Sigmoid colon (tissue), 6 donors: ENCODE measurements at regions not wholly inside any gene's neighbourhood (a gene's known extent, or its start where the extent isn't known, plus 50 kb on each side); places are given as distances from the start of the nearest gene placed in this dataset.

Experiments used
- DNase-seq: peaks from one replicate; pipeline ENCODE4 v3.0.0-alpha.2; 2019
- H3K27ac ChIP-seq, 4 donors: fragments of 200-600 bp; sonication (generic); one replicate each; pipeline ENCODE4 v1.5.1; 2016 to 2019; ENCODE audit warnings: mild to moderate bottlenecking in 1 of 4
- H3K27me3 ChIP-seq, 3 donors: fragments of 200-600 bp; sonication (generic); one replicate each; pipeline ENCODE4 v1.5.1; 2019; ENCODE audit warnings: mild to moderate bottlenecking in 1 of 3
- H3K36me3 ChIP-seq, 4 donors: fragments of 200-600 bp; sonication (generic); one replicate each; pipeline ENCODE4 v1.5.1; 2016 to 2019
- H3K4me1 ChIP-seq, 4 donors: fragments of 200-600 bp; sonication (generic); one replicate each; pipeline ENCODE4 v1.5.1; 2017 to 2019
- H3K4me3 ChIP-seq, 4 donors: fragments of 200-600 bp; sonication (generic); one replicate each; pipeline ENCODE4 v1.5.1; 2017 to 2019; ENCODE audit warnings: mild to moderate bottlenecking in 2 of 4, moderate library complexity in 1 of 4
- H3K9me3 ChIP-seq, 4 donors: fragments of 200-600 bp in 3 of 4; sonication (generic) in 3 of 4; one replicate each; pipeline versions ENCODE4 v1.5.1 to v1.6.1; 2013 to 2019
- CTCF ChIP-seq, 4 experiments: fragments of 450-650 bp in 3 of 4; fragments of 200-600 bp in 1 of 4; IDR thresholded peaks; one replicate each; pipeline ENCODE4 v1.5.1; 2016 to 2019; ENCODE audit warnings: antibody characterized with exemption in 4 of 4, mild to moderate bottlenecking in 3 of 4, moderate library complexity in 2 of 4
- EP300 ChIP-seq, 4 donors: sonication (generic); formaldehyde crosslinking; IDR thresholded peaks; one replicate each; pipeline ENCODE4 v1.6.1; 2017; ENCODE audit warnings: antibody characterized with exemption in 4 of 4
- POLR2A ChIP-seq, 2 donors: fragments of 450-650 bp; IDR thresholded peaks; one replicate each; pipeline ENCODE4 v1.6.1; 2016; ENCODE audit warnings: antibody characterized with exemption in 2 of 2, mild to moderate bottlenecking in 2 of 2, moderate library complexity in 2 of 2
- POLR2AphosphoS5 ChIP-seq, 4 donors: sonication (generic); formaldehyde crosslinking; IDR thresholded peaks; one replicate each; pipeline ENCODE4 v1.6.1; 2017; ENCODE audit warnings: antibody characterized with exemption in 4 of 4
- WGBS, 2 donors: extraction: QIAGEN DNeasy Blood & Tissue Kit; methylation state at CpG; one replicate each; pipeline ENCODE4 v1.1.7; 2013; 5-methylcytosine and 5-hydroxymethylcytosine counted together
- intact Hi-C: fragments of 100-400 bp; cut with DNase I; formaldehyde crosslinking; loops from one replicate; pipeline ENCODE4 v1.15.1; 2023
- donor health status: healthy with polysubstance abuse.
- donor health status: healthy.

GRCh38 chr6:140845701-140846100, 1287.0 kb upstream of the GJE1 start:
- DNase-seq: no peak
- Histone ChIP-seq H3K36me3 (no peaks in the 10 kb centered on the region), H3K27ac (no peak overlapping the region), H3K4me1 (peaks cover 0 to 3% (median 0%) of the 10 kb centered on the region in 4 donors), H3K27me3 (no peaks in the 10 kb centered on the region), H3K9me3 (no peaks in the 10 kb centered on the region), H3K4me3 (no peak overlapping the region)
- WGBS, 2 donors: 46 to 83% methylated on average over 1 of the region's 1 CpG
- TF ChIP-seq POLR2A (IDR thresholded peaks at IDR 0.05) (no peak), POLR2AphosphoS5 (IDR thresholded peaks at IDR 0.05) (no peak), CTCF (IDR thresholded peaks at IDR 0.05) (no peak), EP300 (IDR thresholded peaks at IDR 0.05) (no peak)
- intact Hi-C loops: no loop called here

DNA sequence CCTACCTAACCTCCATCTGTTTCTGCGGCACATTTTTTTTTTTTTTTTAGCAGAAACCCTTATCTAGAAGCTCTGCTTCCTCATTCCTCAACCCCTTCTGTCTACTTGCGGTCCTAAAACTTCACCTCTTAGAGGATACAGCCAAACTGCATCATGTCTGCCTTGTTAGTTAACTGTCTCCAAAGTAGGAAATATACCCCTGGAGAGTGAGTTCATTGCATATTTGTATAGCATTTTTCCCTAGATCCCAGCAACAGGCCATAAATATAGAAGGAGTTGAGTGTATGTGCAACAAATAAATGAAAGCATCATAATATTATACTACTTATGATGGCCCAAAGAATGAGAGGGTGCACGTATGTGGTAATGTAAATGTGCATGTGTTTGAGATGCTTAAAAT, 1288.6 kb upstream of the GJE1 start:
- no peaks in the 10 kb centered on the region for H3K4me1 ChIP-seq
- no peaks in the 10 kb centered on the region for H3K27me3 ChIP-seq
- TF ChIP-seq CTCF (IDR thresholded peaks at IDR 0.05) (no peak), EP300 (IDR thresholded peaks at IDR 0.05) (no peak), POLR2A (IDR thresholded peaks at IDR 0.05) (no peak), POLR2AphosphoS5 (IDR thresholded peaks at IDR 0.05) (no peak)
- intact Hi-C loops: no loop called here
- H3K9me3 ChIP-seq: no peaks in the 10 kb centered on the region
- H3K27ac ChIP-seq: no peak overlapping the region
- DNase-seq: no peak
- no peaks in the 10 kb centered on the region for H3K36me3 ChIP-seq
- WGBS, 2 donors: 82 to 86% methylated on average over 3 of the region's 3 CpGs
- no peak overlapping the region for H3K4me3 ChIP-seq

- no peak for DNase-seq
- H3K27ac ChIP-seq: no peak overlapping the region
- TF ChIP-seq EP300 (IDR thresholded peaks at IDR 0.05): no peak
- no peak for TF ChIP-seq POLR2AphosphoS5 (IDR thresholded peaks at IDR 0.05)
- TF ChIP-seq POLR2A (IDR thresholded peaks at IDR 0.05): no peak
- TF ChIP-seq CTCF (IDR thresholded peaks at IDR 0.05): no peak
These were observed 1299.3 kb upstream of the GJE1 start for GRCh38 chr6:140833408-140833807.

DNA sequence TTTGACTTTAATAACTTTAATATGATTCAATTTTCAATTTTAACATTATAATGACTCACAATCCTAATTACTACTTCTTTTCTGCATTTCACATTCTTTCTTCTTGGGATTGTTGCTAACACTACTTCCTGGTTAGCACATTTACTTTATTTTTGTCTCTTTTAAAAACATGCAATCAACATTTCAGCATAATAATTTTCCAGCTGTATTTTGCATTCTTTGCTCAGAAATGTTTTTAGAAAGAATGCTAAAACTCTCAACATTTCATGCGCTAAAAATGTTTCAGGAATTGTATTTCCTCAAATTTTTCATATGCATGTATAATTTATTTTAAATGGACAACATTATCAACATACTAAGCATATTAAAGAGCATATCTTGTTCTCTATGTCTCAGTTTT, 1302.1 kb upstream of the GJE1 start:
- peaks cover 0 to 19% (median 4%) of the 10 kb centered on the region in 4 donors for H3K4me1 ChIP-seq
- TF ChIP-seq POLR2AphosphoS5 (IDR thresholded peaks at IDR 0.05) (no peak), EP300 (IDR thresholded peaks at IDR 0.05) (no peak), CTCF (IDR thresholded peaks at IDR 0.05) (no peak), POLR2A (IDR thresholded peaks at IDR 0.05) (no peak)
- 90 to 95% methylated on average over 1 of the region's 1 CpG for WGBS, 2 donors
- no peak overlapping the region for H3K27ac ChIP-seq
- intact Hi-C loops: no loop called here
- H3K9me3 ChIP-seq: no peaks in the 10 kb centered on the region
- no peak for DNase-seq
- H3K27me3 ChIP-seq: no peaks in the 10 kb centered on the region
- H3K36me3 ChIP-seq: no peaks in the 10 kb centered on the region
- H3K4me3 ChIP-seq: no peak overlapping the region

More at GRCh38 chr6:140833408-140833807, 1299.3 kb upstream of the GJE1 start:
- Histone ChIP-seq H3K4me3 (no peak overlapping the region), H3K4me1 (peaks cover 0 to 19% (median 4%) of the 10 kb centered on the region in 4 donors), H3K36me3 (no peaks in the 10 kb centered on the region), H3K27me3 (no peaks in the 10 kb centered on the region), H3K9me3 (no peaks in the 10 kb centered on the region)
- 67 to 73% methylated on average over 1 of the region's 1 CpG for WGBS, 2 donors
- intact Hi-C loops: no loop called here

- TF ChIP-seq CTCF (IDR thresholded peaks at IDR 0.05): no peak
- no peak for TF ChIP-seq POLR2AphosphoS5 (IDR thresholded peaks at IDR 0.05)
- TF ChIP-seq POLR2A (IDR thresholded peaks at IDR 0.05): no peak
- no peak for TF ChIP-seq EP300 (IDR thresholded peaks at IDR 0.05)
- H3K4me3 ChIP-seq: no peak overlapping the region
- no peak for DNase-seq
- H3K4me1 ChIP-seq: peaks cover 0 to 10% (median under 1%) of the 10 kb centered on the region in 4 donors
- no peaks in the 10 kb centered on the region for H3K36me3 ChIP-seq
- 92 to 94% methylated on average over 7 of the region's 7 CpGs for WGBS, 2 donors
- intact Hi-C loops: no loop called here
- H3K27me3 ChIP-seq: no peaks in the 10 kb centered on the region
- no peak overlapping the region for H3K27ac ChIP-seq
- H3K9me3 ChIP-seq: no peaks in the 10 kb centered on the region
These were observed 1303.9 kb upstream of the GJE1 start for GRCh38 chr6:140828856-140829255.
